Endometrium (tissue), 2 donors: ENCODE measurements at regions not wholly inside any gene's neighbourhood (a gene's known extent, or its start where the extent isn't known, plus 50 kb on each side); places are given as distances from the start of the nearest gene placed in this dataset.

Source experiments
- FAIRE-seq: peaks from 2 replicates; lab custom pipeline; 2012; peaks lifted over from hg19 to GRCh38; lab: Jason Lieb, UNC
- donor health status: control.
- donor health status: control.

- FAIRE-seq, result no peak
These were observed 866.5 kb upstream of the MAP3K7 start for GRCh38 chr6:91453224-91453878.

- peak; percentile 21 for FAIRE-seq
These were observed 862.7 kb upstream of the MAP3K7 start for GRCh38 chr6:91449539-91449938.

- no peak for FAIRE-seq
These were observed 860.8 kb upstream of the MAP3K7 start for GRCh38 chr6:91447530-91448254.

GRCh38 chr6:91447081-91447480, 860.2 kb upstream of the MAP3K7 start:
- FAIRE-seq, result no peak

GRCh38 chr6:91443405-91443804, 856.5 kb upstream of the MAP3K7 start:
- no peak for FAIRE-seq

- FAIRE-seq, result no peak
These were observed 855.5 kb upstream of the MAP3K7 start for GRCh38 chr6:91442342-91442741.

GRCh38 chr6:91438570-91438969, 851.7 kb upstream of the MAP3K7 start:
- FAIRE-seq, result no peak

GRCh38 chr6:91437315-91437729, 850.5 kb upstream of the MAP3K7 start:
- FAIRE-seq, result no peak

- no peak for FAIRE-seq
These were observed 849.6 kb upstream of the MAP3K7 start for GRCh38 chr6:91436448-91436847.

- FAIRE-seq, result no peak
These were observed 848.8 kb upstream of the MAP3K7 start for GRCh38 chr6:91435630-91436029.

GRCh38 chr6:91434576-91434975, 847.7 kb upstream of the MAP3K7 start:
- FAIRE-seq, result no peak

GRCh38 chr6:91433660-91434534, 847.0 kb upstream of the MAP3K7 start:
- FAIRE-seq, result no peak

- no peak for FAIRE-seq
These were observed 842.2 kb upstream of the MAP3K7 start for GRCh38 chr6:91428953-91429560.

GRCh38 chr6:91428296-91428695, 841.4 kb upstream of the MAP3K7 start:
- no peak for FAIRE-seq

GRCh38 chr6:91420243-91420642, 833.4 kb upstream of the MAP3K7 start:
- no peak for FAIRE-seq

- FAIRE-seq, result no peak
These were observed 828.2 kb upstream of the MAP3K7 start for GRCh38 chr6:91415031-91415605.

- no peak for FAIRE-seq
These were observed 825.7 kb upstream of the MAP3K7 start for GRCh38 chr6:91412532-91412931.

- FAIRE-seq, result no peak
These were observed 820.8 kb upstream of the MAP3K7 start for GRCh38 chr6:91407706-91408105.

GRCh38 chr6:91392951-91393350, 806.1 kb upstream of the MAP3K7 start:
- FAIRE-seq, result no peak

GRCh38 chr6:91387290-91388059, 800.6 kb upstream of the MAP3K7 start:
- no peak for FAIRE-seq

- FAIRE-seq, result no peak
These were observed 799.3 kb upstream of the MAP3K7 start for GRCh38 chr6:91386204-91386603.
